ENCODE measurements at regions not wholly inside any gene's neighbourhood (a gene's known extent, or its start where the extent isn't known, plus 50 kb on each side); places are given as distances from the start of the nearest gene placed in this dataset.

- DNase-seq (ENCODE audit: low spot score), result no peak
These were observed 204.3 kb downstream of the KIF26A start for GRCh38 chr14:104342435-104343293.

GRCh38 chr14:104343294-104343625 is 204.9 kb downstream of the KIF26A start:
- no peak for DNase-seq (ENCODE audit: low spot score)

- no peak for DNase-seq (ENCODE audit: low spot score)
These were observed 205.6 kb downstream of the KIF26A start for GRCh38 chr14:104343690-104344640.

- no peak for DNase-seq (ENCODE audit: low spot score)
These were observed 206.6 kb downstream of the KIF26A start for GRCh38 chr14:104344818-104345620.

GRCh38 chr14:104345621-104346462 is 207.5 kb downstream of the KIF26A start:
- DNase-seq (ENCODE audit: low spot score), result no peak

GRCh38 chr14:104346608-104347007 is 208.2 kb downstream of the KIF26A start:
- no peak for DNase-seq (ENCODE audit: low spot score)

GRCh38 chr14:104348741-104349140 is 210.4 kb downstream of the KIF26A start:
- no peak for DNase-seq (ENCODE audit: low spot score)

GRCh38 chr14:104349950-104350349 is 211.6 kb downstream of the KIF26A start:
- no peak for DNase-seq (ENCODE audit: low spot score)

- DNase-seq (ENCODE audit: low spot score), result peak; percentile 97
These were observed 212.2 kb downstream of the KIF26A start for GRCh38 chr14:104350463-104351185.

- no peak for DNase-seq (ENCODE audit: low spot score)
These were observed 213.6 kb downstream of the KIF26A start for GRCh38 chr14:104351849-104352492.

- DNase-seq (ENCODE audit: low spot score), result no peak
These were observed 214.3 kb downstream of the KIF26A start for GRCh38 chr14:104352493-104353220.

GRCh38 chr14:104353221-104353920 is 215.0 kb downstream of the KIF26A start:
- no peak for DNase-seq (ENCODE audit: low spot score)

- no peak for DNase-seq (ENCODE audit: low spot score)
These were observed 215.7 kb downstream of the KIF26A start for GRCh38 chr14:104353921-104354701.

- DNase-seq (ENCODE audit: low spot score), result no peak
These were observed 217.0 kb downstream of the KIF26A start for GRCh38 chr14:104355101-104356019.

- no peak for DNase-seq (ENCODE audit: low spot score)
These were observed 217.8 kb downstream of the KIF26A start for GRCh38 chr14:104356020-104356737.

All from globus pallidus (tissue), 1 donor.